ENCODE measurements at regions not wholly inside any gene's neighbourhood (a gene's known extent, or its start where the extent isn't known, plus 50 kb on each side); places are given as distances from the start of the nearest gene placed in this dataset.

DNA sequence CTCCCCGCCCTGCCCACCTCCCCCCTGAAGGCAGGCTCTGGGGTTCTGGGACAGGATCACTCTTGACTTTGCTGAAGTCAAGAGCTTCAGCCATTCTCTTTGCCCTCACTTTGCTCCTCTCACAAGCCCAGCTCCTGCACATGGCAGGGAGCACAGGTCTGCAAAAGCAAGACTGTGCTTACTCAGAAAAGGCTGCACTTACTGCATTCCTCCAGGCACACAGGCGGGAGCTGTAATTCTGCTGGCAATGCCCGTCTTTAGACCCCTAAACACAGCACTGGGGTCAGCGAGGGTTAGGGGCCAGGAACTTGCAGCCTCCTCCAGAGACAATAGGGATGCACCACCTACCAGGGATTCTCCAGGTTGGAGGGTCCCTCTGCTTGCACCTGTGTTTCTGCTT, 523.7 kb downstream of the TCERG1L start:
- TF ChIP-seq POLR2A (IDR thresholded peaks at IDR 0.05; ENCODE audit: low read depth, low read length) (no peak), POLR2AphosphoS5 (IDR thresholded peaks at IDR 0.05; ENCODE audit: low read depth, low read length) (no peak)
